Muscle of leg (tissue), 3 donors: ENCODE measurements at regions not wholly inside any gene's neighbourhood (a gene's known extent, or its start where the extent isn't known, plus 50 kb on each side); places are given as distances from the start of the nearest gene placed in this dataset.
A peak's percentile ranks its signal among the peaks of the same experiment; 100 is the strongest.

Experiments
- DNase-seq: peaks from one replicate; pipeline ENCODE4 v3.0.0; 2013
- H3K27ac ChIP-seq: one replicate; pipeline ENCODE4 v1.5.1; 2013; ENCODE audit warnings: mild to moderate bottlenecking, low read length, control low read depth
- H3K27me3 ChIP-seq: one replicate; pipeline ENCODE4 v1.6.1; 2013; ENCODE audit warnings: low read length; ENCODE audit not compliant: control insufficient read depth, insufficient read depth
- H3K36me3 ChIP-seq: one replicate; pipeline ENCODE4 v1.6.1; 2013; ENCODE audit warnings: low read length; ENCODE audit not compliant: control insufficient read depth, insufficient read depth
- H3K4me1 ChIP-seq: one replicate; pipeline ENCODE4 v1.6.1; 2013; ENCODE audit warnings: low read length; ENCODE audit not compliant: control insufficient read depth, insufficient read depth
- H3K4me3 ChIP-seq: one replicate; pipeline ENCODE4 v1.5.1; 2013; ENCODE audit warnings: low read length, control low read depth
- H3K9me3 ChIP-seq: replicated peaks from 2 replicates; pipeline ENCODE4 v1.6.1; 2013; ENCODE audit warnings: low read depth, low read length; ENCODE audit not compliant: control insufficient read depth
- WGBS: methylation state at CpG from one replicate; pipeline ENCODE4 v1.1.5; 2013; ENCODE audit warnings: missing lambda C conversion rate; ENCODE audit not compliant: insufficient coverage; 5-methylcytosine and 5-hydroxymethylcytosine counted together

GRCh38 chr15:31440754-31441311, 114.2 kb downstream of the KLF13 start:
- peaks cover 6% of the 10 kb centered on the region for H3K27me3 ChIP-seq
- DNase-seq, result peak; percentile 56
- H3K9me3 ChIP-seq, result no peaks in the 10 kb centered on the region
- no peaks in the 10 kb centered on the region for H3K36me3 ChIP-seq
- peaks cover 8% of the 10 kb centered on the region for H3K4me1 ChIP-seq
- H3K4me3 ChIP-seq, result peak overlapping the region; percentile 44
- 2% methylated on average over 40 of the region's 56 CpGs for WGBS
- no peak overlapping the region for H3K27ac ChIP-seq

DNA sequence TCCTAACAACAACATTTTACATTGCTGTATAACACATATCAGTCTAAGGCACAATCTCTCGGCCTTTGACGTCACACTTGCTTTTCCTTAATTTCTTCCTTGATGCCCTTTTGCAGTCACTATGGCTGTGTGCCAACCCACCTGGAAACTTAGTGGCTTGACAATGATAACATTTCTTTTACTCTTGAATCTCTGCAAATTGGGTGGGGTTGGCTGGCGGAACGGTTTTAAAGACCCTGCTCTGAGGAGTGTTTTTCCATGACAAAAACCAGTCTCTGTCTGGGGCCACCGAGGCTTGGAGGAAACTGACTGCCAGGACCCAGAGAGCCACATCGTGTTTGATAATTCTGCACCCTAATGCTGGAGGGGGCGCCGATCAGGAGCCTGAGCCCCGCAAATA, 115.6 kb downstream of the KLF13 start:
- Histone ChIP-seq H3K36me3 (no peaks in the 10 kb centered on the region), H3K4me1 (peaks cover 4% of the 10 kb centered on the region), H3K9me3 (no peaks in the 10 kb centered on the region), H3K4me3 (no peak overlapping the region), H3K27me3 (peaks cover 6% of the 10 kb centered on the region), H3K27ac (no peak overlapping the region)
- 62% methylated on average over 8 of the region's 9 CpGs for WGBS
- DNase-seq, result no peak

GRCh38 chr15:31442699-31443111, 116.1 kb downstream of the KLF13 start:
- no peaks in the 10 kb centered on the region for H3K9me3 ChIP-seq
- peaks cover 4% of the 10 kb centered on the region for H3K4me1 ChIP-seq
- H3K27me3 ChIP-seq, result peaks cover 6% of the 10 kb centered on the region
- peak; percentile 48 for DNase-seq
- H3K27ac ChIP-seq, result no peak overlapping the region
- no peaks in the 10 kb centered on the region for H3K36me3 ChIP-seq
- no CpG with 5 or more reads among the region's 4 CpGs for WGBS
- H3K4me3 ChIP-seq, result no peak overlapping the region

- Histone ChIP-seq H3K36me3 (no peaks in the 10 kb centered on the region), H3K27ac (no peak overlapping the region), H3K4me1 (peaks cover 4% of the 10 kb centered on the region), H3K9me3 (no peaks in the 10 kb centered on the region), H3K27me3 (peaks cover 6% of the 10 kb centered on the region), H3K4me3 (no peak overlapping the region)
- DNase-seq, result no peak
- 73% methylated on average over 2 of the region's 3 CpGs for WGBS
Observed at GRCh38 chr15:31444844-31445243, 118.2 kb downstream of the KLF13 start.

GRCh38 chr15:31446546-31446945, 119.9 kb downstream of the KLF13 start:
- WGBS, result 77% methylated on average over 3 of the region's 7 CpGs
- Histone ChIP-seq H3K9me3 (no peaks in the 10 kb centered on the region), H3K4me3 (no peak overlapping the region), H3K27me3 (peaks cover 3% of the 10 kb centered on the region), H3K27ac (no peak overlapping the region), H3K4me1 (no peaks in the 10 kb centered on the region), H3K36me3 (no peaks in the 10 kb centered on the region)
- DNase-seq, result no peak

GRCh38 chr15:31447931-31448634, 121.4 kb downstream of the KLF13 start:
- no peak for DNase-seq
- no peaks in the 10 kb centered on the region for H3K27me3 ChIP-seq
- H3K36me3 ChIP-seq, result no peaks in the 10 kb centered on the region
- H3K4me1 ChIP-seq, result no peaks in the 10 kb centered on the region
- H3K27ac ChIP-seq, result no peak overlapping the region
- no peak overlapping the region for H3K4me3 ChIP-seq
- H3K9me3 ChIP-seq, result no peaks in the 10 kb centered on the region
- WGBS, result 71% methylated on average over 5 of the region's 8 CpGs

DNA sequence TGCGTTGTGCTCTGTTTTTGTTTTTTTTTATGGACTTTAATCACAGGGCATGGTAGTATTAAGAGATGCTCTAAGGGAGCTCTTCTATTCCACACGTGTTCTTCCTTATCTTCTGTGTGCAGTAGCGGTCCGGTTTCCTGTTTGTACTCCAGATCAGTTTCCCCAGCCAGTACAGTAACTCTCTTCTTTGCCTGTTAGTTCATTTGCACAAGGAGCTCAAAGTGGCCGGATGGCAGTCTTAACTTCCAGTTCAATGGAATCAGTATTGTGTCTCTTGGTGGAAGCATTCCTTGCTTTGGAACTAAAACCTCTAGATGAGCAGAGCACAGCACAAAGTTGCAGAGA, 122.0 kb downstream of the KLF13 start:
- no peak overlapping the region for H3K4me3 ChIP-seq
- no peaks in the 10 kb centered on the region for H3K4me1 ChIP-seq
- no peaks in the 10 kb centered on the region for H3K36me3 ChIP-seq
- H3K27ac ChIP-seq, result no peak overlapping the region
- no peaks in the 10 kb centered on the region for H3K9me3 ChIP-seq
- H3K27me3 ChIP-seq, result no peaks in the 10 kb centered on the region
- no peak for DNase-seq
- WGBS, result 80% methylated on average over 1 of the region's 5 CpGs

GRCh38 chr15:31452595-31453557, 126.2 kb downstream of the KLF13 start:
- Histone ChIP-seq H3K36me3 (no peaks in the 10 kb centered on the region), H3K9me3 (peaks cover 2% of the 10 kb centered on the region), H3K4me1 (peaks cover 3% of the 10 kb centered on the region), H3K27me3 (peaks cover 4% of the 10 kb centered on the region), H3K27ac (no peak overlapping the region), H3K4me3 (no peak overlapping the region)
- 88% methylated on average over 28 of the region's 36 CpGs for WGBS
- DNase-seq, result no peak

- Histone ChIP-seq H3K27ac (no peak overlapping the region), H3K4me1 (peaks cover 3% of the 10 kb centered on the region), H3K27me3 (peaks cover 4% of the 10 kb centered on the region), H3K36me3 (no peaks in the 10 kb centered on the region), H3K4me3 (no peak overlapping the region), H3K9me3 (peaks cover 2% of the 10 kb centered on the region)
- no peak for DNase-seq
- WGBS, result 95% methylated on average over 28 of the region's 29 CpGs
Observed at GRCh38 chr15:31453558-31454318, 127.1 kb downstream of the KLF13 start.
